K562 (cell line): ENCODE measurements at regions not wholly inside any gene's neighbourhood (a gene's known extent, or its start where the extent isn't known, plus 50 kb on each side); places are given as distances from the start of the nearest gene placed in this dataset.

Experiments used
- ATAC-seq: fragments of 200-7000 bp; cut with Tn5 transposase; 3 replicates; pipeline ENCODE4 v1.9.1; 2020; ENCODE audit warnings: moderate library complexity
- BruUV-seq: library from RNA; stranded (reverse); fragments of 400-500 nt; replicated peaks from 2 replicates; lab custom pipeline; 2021; lab: Mats Ljungman, UMichigan
- CTCF ChIA-PET: fragments of 300-600 bp; formaldehyde crosslinking; extraction: SDS; loops from one replicate; lab custom pipeline; 2021; ENCODE audit warnings: low intra/inter-chr PET ratio; lab: Yijun Ruan, JAX
- POLR2A ChIA-PET: fragments of 300-600, 350-650 bp; sonication (Branson Sonifier 250); formaldehyde crosslinking; extraction: SDS; loops from one replicate; lab custom pipeline; 2021; ENCODE audit warnings: antibody characterized with exemption, inconsistent platforms; lab: Yijun Ruan, JAX
- DNase-seq, 4 experiments: peaks; one replicate each; pipeline versions ENCODE4 v3.0.0 to v3.0.0-alpha.2; 2011 to 2018; ENCODE audit warnings: low spot score in 3 of 4, mixed read lengths in 3 of 4; ENCODE audit errors: extremely low read depth in 1 of 4
- FAIRE-seq: peaks from 2 replicates; lab custom pipeline; 2011; peaks lifted over from hg19 to GRCh38; lab: Jason Lieb, UNC
- H2AFZ ChIP-seq: 2 replicates; pipeline ENCODE4 v1.6.0; 2011; ENCODE audit warnings: low read depth, low read length, control low read depth, inconsistent platforms
- H3K27ac ChIP-seq: fragments of 200-600 bp; 3 replicates; pipeline ENCODE4 v1.8.0; 2011; ENCODE audit warnings: low read depth, mild to moderate bottlenecking, control low read depth, inconsistent platforms, low read length, moderate library complexity, mixed read lengths; ENCODE audit errors: extremely low read depth
- H3K27me3 ChIP-seq, 2 experiments: fragments of 300-600 bp in 1 of 2; 2 replicates in 1 of 2; 3 replicates in 1 of 2; pipeline versions ENCODE4 v1.6.0 to v1.8.0; 2011; ENCODE audit warnings: inconsistent platforms in 2 of 2, low read length in 2 of 2, mild to moderate bottlenecking in 1 of 2, mixed read lengths in 1 of 2, moderate library complexity in 1 of 2; ENCODE audit not compliant: control insufficient read depth in 2 of 2, insufficient read depth in 2 of 2
- H3K36me3 ChIP-seq: fragments of 300-600 bp; 3 replicates; pipeline ENCODE4 v1.8.0; 2011; ENCODE audit warnings: mild to moderate bottlenecking, low read length, inconsistent platforms; ENCODE audit not compliant: control insufficient read depth, insufficient read depth
- H3K4me1 ChIP-seq, 2 experiments: fragments of 200-600 bp in 1 of 2; replicated peaks in 1 of 2; 2 replicates in 1 of 2; 3 replicates in 1 of 2; pipeline versions ENCODE4 v1.5.1 to v1.8.0; 2011; ENCODE audit warnings: inconsistent platforms in 2 of 2, low read length in 2 of 2, mild to moderate bottlenecking in 1 of 2, mixed read lengths in 1 of 2, moderate library complexity in 1 of 2; ENCODE audit not compliant: control insufficient read depth in 2 of 2, insufficient read depth in 2 of 2
- H3K4me2 ChIP-seq: 2 replicates; pipeline ENCODE4 v1.6.1; 2011; ENCODE audit warnings: low read length, control low read depth, inconsistent platforms, mixed read lengths; ENCODE audit not compliant: insufficient read depth
- H3K4me3 ChIP-seq: fragments of 200-600 bp; sonication (generic), shearing (Covaris generic); 2 replicates; pipeline ENCODE4 v1.5.1; 2016; ENCODE audit warnings: control low read depth, inconsistent platforms
- H3K79me2 ChIP-seq: fragments of 200-600 bp; 3 replicates; pipeline ENCODE4 v1.8.0; 2011; ENCODE audit warnings: low read length, inconsistent platforms; ENCODE audit not compliant: control insufficient read depth, insufficient read depth
- H3K9ac ChIP-seq, 2 experiments: 2 replicates each; pipeline versions ENCODE4 v1.6.0 to v1.6.1; 2011; ENCODE audit warnings: low read depth in 2 of 2, low read length in 2 of 2, control low read depth in 1 of 2, inconsistent platforms in 1 of 2, mild to moderate bottlenecking in 1 of 2, mixed read lengths in 1 of 2; ENCODE audit not compliant: insufficient read depth in 1 of 2
- H3K9me1 ChIP-seq: one replicate; pipeline ENCODE4 v1.6.0; 2011; ENCODE audit warnings: inconsistent platforms, mild to moderate bottlenecking, low read length, moderate library complexity; ENCODE audit not compliant: control insufficient read depth, insufficient read depth
- H3K9me3 ChIP-seq: replicated peaks from 2 replicates; pipeline ENCODE4 v1.5.1; 2011; ENCODE audit warnings: low read depth, low read length, inconsistent platforms; ENCODE audit not compliant: control insufficient read depth, insufficient read depth
- H4K20me1 ChIP-seq: replicated peaks from 2 replicates; pipeline ENCODE4 v1.6.1; 2011; ENCODE audit warnings: low read length, inconsistent platforms, mixed read lengths; ENCODE audit not compliant: control insufficient read depth, insufficient read depth
- CBFA2T3 ChIP-seq: fragments of 450-650 bp; IDR thresholded peaks from 2 replicates; pipeline ENCODE4 v1.6.1; 2017
- ESRRA ChIP-seq: fragments of 450-650 bp; IDR thresholded peaks from 2 replicates; pipeline ENCODE4 v1.6.1; 2014; ENCODE audit warnings: low read depth, mild to moderate bottlenecking, moderate library complexity, borderline replicate concordance
- ETV6 ChIP-seq, 3 experiments: fragments of 150-350 bp in 1 of 3; sonication (generic) in 1 of 3; formaldehyde crosslinking in 1 of 3; IDR thresholded peaks; 2 replicates each; pipeline versions ENCODE4 v1.6.1 to v1.8.0; 2014 to 2022; ENCODE audit warnings: borderline replicate concordance in 2 of 3, low read depth in 2 of 3, antibody characterized with exemption in 1 of 3, low read length in 1 of 3, mild to moderate bottlenecking in 1 of 3, missing genetic modification reagents in 1 of 3
- GMEB1 ChIP-seq: fragments of 250-450 bp; sonication (Bioruptor Pico); IDR thresholded peaks from 2 replicates; pipeline ENCODE4 v1.4.0; 2020; ENCODE audit warnings: mild to moderate bottlenecking
- HDAC2 ChIP-seq: fragments of 450-650 bp; IDR thresholded peaks from 2 replicates; pipeline ENCODE4 v1.6.1; 2016; ENCODE audit warnings: mild to moderate bottlenecking
- JUN ChIP-seq, 2 experiments: sonication (generic) in 1 of 2; formaldehyde crosslinking in 1 of 2; IDR thresholded peaks; 2 replicates each; pipeline versions ENCODE4 v1.6.1 to v1.8.0; 2012 to 2022; ENCODE audit warnings: borderline replicate concordance in 2 of 2, mild to moderate bottlenecking in 2 of 2, improper control_type of control experiment in 1 of 2, low read depth in 1 of 2, low read length in 1 of 2, missing genetic modification reagents in 1 of 2
- MYNN ChIP-seq, 2 experiments: sonication (generic); formaldehyde crosslinking in 1 of 2; IDR thresholded peaks; 2 replicates each; pipeline versions ENCODE4 v1.5.0 to v1.6.1; 2016 to 2020; ENCODE audit warnings: antibody characterized with exemption in 1 of 2, missing genetic modification reagents in 1 of 2
- TAF7 ChIP-seq: fragments of 450-650 bp; IDR thresholded peaks from 2 replicates; pipeline ENCODE4 v1.6.1; 2016; ENCODE audit warnings: missing genetic modification characterization, missing compliant biosample characterization
- TCF15 ChIP-seq: fragments of 250-450 bp; sonication (Bioruptor Pico); IDR thresholded peaks from 2 replicates; pipeline ENCODE4 v1.8.0; 2022; ENCODE audit warnings: moderate library complexity, mild to moderate bottlenecking, inconsistent platforms
- WGBS: fragments of 100-300 bp; shearing (Covaris generic); methylation state at CpG from one replicate; pipeline ENCODE4 v1.1.6; 2016; ENCODE audit warnings: low coverage, mixed read lengths; ENCODE audit not compliant: insufficient coverage; ENCODE audit errors: missing lambda C conversion rate; 5-methylcytosine and 5-hydroxymethylcytosine counted together
- in situ Hi-C: fragments of 300-500 bp; cut with MboI; formaldehyde crosslinking; loops from 4 replicates; pipeline ENCODE4 v1.15.0; 2018; ENCODE audit warnings: inconsistent platforms, mixed read lengths
- intact Hi-C: fragments of 100-400 bp; cut with micrococcal nuclease; formaldehyde crosslinking; loops from 2 replicates; pipeline ENCODE4 v1.14.2; 2022
- TF ChIP-seq, protein P1 (sequence below): fragments of 450-650 bp; formaldehyde crosslinking; IDR thresholded peaks from 2 replicates; pipeline ENCODE4 v1.4.0; 2020; ENCODE audit warnings: mild to moderate bottlenecking, moderate library complexity

- TF ChIP-seq TAF7 (tag) = no peak
- TF ChIP-seq GMEB1 (CRISPR knock-in tag) = no peak
- no peak for TF ChIP-seq CBFA2T3
- no peak for TF ChIP-seq JUN (IDR thresholded peaks at IDR 0.05; ENCODE audit: borderline replicate concordance, low read depth, low read length)
- TF ChIP-seq JUN (CRISPR knock-in tag; IDR thresholded peaks at IDR 0.05; ENCODE audit: borderline replicate concordance) = no peak
- TF ChIP-seq HDAC2 = no peak
Observed at GRCh38 chr13:70448820-70449219, 340.6 kb upstream of the KLHL1 start (continued).

- H3K27me3 ChIP-seq = no peaks in the 10 kb centered on the region
- no TSS peak for BruUV-seq
- no peaks in the 10 kb centered on the region for H3K9me1 ChIP-seq
- H3K4me1 ChIP-seq = no peaks in the 10 kb centered on the region
- 5% methylated on average over 2 of the region's 2 CpGs for WGBS
- intact Hi-C loops (no loop called here), in situ Hi-C loops (no loop called here)
- no peaks in the 10 kb centered on the region for H4K20me1 ChIP-seq
- no peak overlapping the region for H3K27ac ChIP-seq
- no peak overlapping the region for H3K4me2 ChIP-seq
- ATAC-seq (no peak), FAIRE-seq (no peak), DNase-seq (no peak)
- no peaks in the 10 kb centered on the region for H3K79me2 ChIP-seq
- no peaks in the 10 kb centered on the region for H3K9me3 ChIP-seq
- CTCF ChIA-PET = no interaction called here
- no peak overlapping the region for H2AFZ ChIP-seq
- POLR2A ChIA-PET = no interaction called here
- H3K4me3 ChIP-seq = no peak overlapping the region
- no peak overlapping the region for H3K9ac ChIP-seq
- H3K36me3 ChIP-seq = no peaks in the 10 kb centered on the region
- TF ChIP-seq, protein P1, sequence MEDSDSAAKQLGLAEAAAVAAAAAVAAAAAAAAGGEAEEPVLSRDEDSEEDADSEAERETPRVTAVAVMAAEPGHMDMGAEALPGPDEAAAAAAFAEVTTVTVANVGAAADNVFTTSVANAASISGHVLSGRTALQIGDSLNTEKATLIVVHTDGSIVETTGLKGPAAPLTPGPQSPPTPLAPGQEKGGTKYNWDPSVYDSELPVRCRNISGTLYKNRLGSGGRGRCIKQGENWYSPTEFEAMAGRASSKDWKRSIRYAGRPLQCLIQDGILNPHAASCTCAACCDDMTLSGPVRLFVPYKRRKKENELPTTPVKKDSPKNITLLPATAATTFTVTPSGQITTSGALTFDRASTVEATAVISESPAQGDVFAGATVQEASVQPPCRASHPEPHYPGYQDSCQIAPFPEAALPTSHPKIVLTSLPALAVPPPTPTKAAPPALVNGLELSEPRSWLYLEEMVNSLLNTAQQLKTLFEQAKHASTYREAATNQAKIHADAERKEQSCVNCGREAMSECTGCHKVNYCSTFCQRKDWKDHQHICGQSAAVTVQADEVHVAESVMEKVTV (CRISPR knock-in tag) = no peak
- TF ChIP-seq MYNN (IDR thresholded peaks at IDR 0.05) (no peak), MYNN (CRISPR knock-in tag; IDR thresholded peaks at IDR 0.05) (no peak), ETV6 (IDR thresholded peaks at IDR 0.05; ENCODE audit: borderline replicate concordance in 1 of 2, low read depth in 2 of 2, low read length in 1 of 2) (no peak), ETV6 (CRISPR knock-in tag; IDR thresholded peaks at IDR 0.05; ENCODE audit: borderline replicate concordance) (no peak), ESRRA (no peak), JUN (IDR thresholded peaks at IDR 0.05; ENCODE audit: borderline replicate concordance, low read depth, low read length) (no peak), JUN (CRISPR knock-in tag; IDR thresholded peaks at IDR 0.05; ENCODE audit: borderline replicate concordance) (no peak), TCF15 (CRISPR knock-in tag) (no peak)
Observed at GRCh38 chr13:70432276-70432805, 324.1 kb upstream of the KLHL1 start.
